ENCODE measurements at regions not wholly inside any gene's neighbourhood (a gene's known extent, or its start where the extent isn't known, plus 50 kb on each side); places are given as distances from the start of the nearest gene placed in this dataset.

GRCh38 chr3:180265551-180265950 lies 228.8 kb upstream of the PEX5L start:
- H3K36me3 ChIP-seq: no peaks in the 10 kb centered on the region
- no peak overlapping the region for H3K4me3 ChIP-seq
- no peak for TF ChIP-seq POLR2A (IDR thresholded peaks at IDR 0.05)
- no peak for TF ChIP-seq POLR2AphosphoS5 (IDR thresholded peaks at IDR 0.05)
- TF ChIP-seq EP300 (IDR thresholded peaks at IDR 0.05; ENCODE audit: low read depth): no peak
- TF ChIP-seq, protein P1, sequence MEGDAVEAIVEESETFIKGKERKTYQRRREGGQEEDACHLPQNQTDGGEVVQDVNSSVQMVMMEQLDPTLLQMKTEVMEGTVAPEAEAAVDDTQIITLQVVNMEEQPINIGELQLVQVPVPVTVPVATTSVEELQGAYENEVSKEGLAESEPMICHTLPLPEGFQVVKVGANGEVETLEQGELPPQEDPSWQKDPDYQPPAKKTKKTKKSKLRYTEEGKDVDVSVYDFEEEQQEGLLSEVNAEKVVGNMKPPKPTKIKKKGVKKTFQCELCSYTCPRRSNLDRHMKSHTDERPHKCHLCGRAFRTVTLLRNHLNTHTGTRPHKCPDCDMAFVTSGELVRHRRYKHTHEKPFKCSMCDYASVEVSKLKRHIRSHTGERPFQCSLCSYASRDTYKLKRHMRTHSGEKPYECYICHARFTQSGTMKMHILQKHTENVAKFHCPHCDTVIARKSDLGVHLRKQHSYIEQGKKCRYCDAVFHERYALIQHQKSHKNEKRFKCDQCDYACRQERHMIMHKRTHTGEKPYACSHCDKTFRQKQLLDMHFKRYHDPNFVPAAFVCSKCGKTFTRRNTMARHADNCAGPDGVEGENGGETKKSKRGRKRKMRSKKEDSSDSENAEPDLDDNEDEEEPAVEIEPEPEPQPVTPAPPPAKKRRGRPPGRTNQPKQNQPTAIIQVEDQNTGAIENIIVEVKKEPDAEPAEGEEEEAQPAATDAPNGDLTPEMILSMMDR (IDR thresholded peaks at IDR 0.05): no peak
- H3K27ac ChIP-seq: no peak overlapping the region
- intact Hi-C loops (cut with DNase I; ENCODE audit: low total_unique reads) (no loop called here), in situ Hi-C loops (cut with MboI; ENCODE audit: low pct_ligation_motif_present in 1 of 4, low pct_unique_long_range_greater_than_20kb in 1 of 4, low sequenced_read_pairs in 3 of 4) (no loop called here)
- peaks cover 5 to 11% of the 10 kb centered on the region in 2 donors for H3K9me3 ChIP-seq
- H3K27me3 ChIP-seq: no peaks in the 10 kb centered on the region
- no peak for DNase-seq
- no peaks in the 10 kb centered on the region for H3K4me1 ChIP-seq

DNA sequence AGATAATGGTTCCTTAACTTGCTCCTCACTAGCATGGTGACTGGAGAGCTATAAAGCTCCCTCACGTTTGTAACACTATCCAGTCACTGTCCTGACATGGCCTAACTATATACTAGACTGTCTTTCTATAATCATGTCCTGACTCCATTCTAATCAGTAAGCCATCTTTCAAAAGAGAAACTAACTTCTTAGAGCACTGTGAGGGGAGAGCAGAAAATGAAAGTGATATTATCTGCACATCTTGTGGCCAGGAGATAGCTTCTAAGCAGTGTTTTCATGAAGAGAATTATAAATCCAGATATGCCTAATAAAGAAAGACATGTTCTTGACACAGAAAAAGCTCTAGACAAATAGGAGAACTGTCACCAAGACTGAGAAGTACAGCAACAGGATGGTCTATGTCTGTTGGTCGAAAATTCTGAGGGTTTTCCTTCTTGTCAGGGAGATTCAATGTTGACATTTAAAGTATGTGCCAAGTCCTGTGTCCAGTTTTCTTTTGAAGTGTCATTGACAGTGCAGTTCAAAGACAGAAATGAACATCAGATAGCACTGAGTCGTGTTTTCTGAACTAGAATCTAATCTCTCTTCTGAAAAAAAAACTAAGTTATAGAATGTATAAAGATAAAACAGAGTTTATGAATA lies 230.6 kb upstream of the PEX5L start:
- Histone ChIP-seq H3K36me3 (no peaks in the 10 kb centered on the region), H3K4me3 (no peak overlapping the region), H3K27me3 (no peaks in the 10 kb centered on the region), H3K27ac (no peak overlapping the region), H3K4me1 (no peaks in the 10 kb centered on the region), H3K9me3 (no peaks in the 10 kb centered on the region)
- intact Hi-C loops (cut with DNase I; ENCODE audit: low total_unique reads): no loop called here
- TF ChIP-seq, protein P1 (IDR thresholded peaks at IDR 0.05): no peak
- no peak for TF ChIP-seq POLR2A (IDR thresholded peaks at IDR 0.05)
- no peak for TF ChIP-seq EP300 (IDR thresholded peaks at IDR 0.05; ENCODE audit: low read depth)
- TF ChIP-seq POLR2AphosphoS5 (IDR thresholded peaks at IDR 0.05): no peak
- no peak for DNase-seq
- 35 to 44% methylated on average over 2 to 3 of the region's 3 CpGs for WGBS, 2 donors (ENCODE audit: low coverage in 1 of 2)
- in situ Hi-C loops (cut with MboI; ENCODE audit: low pct_ligation_motif_present in 1 of 4, low pct_unique_long_range_greater_than_20kb in 1 of 4, low sequenced_read_pairs in 3 of 4): no loop called here

DNA sequence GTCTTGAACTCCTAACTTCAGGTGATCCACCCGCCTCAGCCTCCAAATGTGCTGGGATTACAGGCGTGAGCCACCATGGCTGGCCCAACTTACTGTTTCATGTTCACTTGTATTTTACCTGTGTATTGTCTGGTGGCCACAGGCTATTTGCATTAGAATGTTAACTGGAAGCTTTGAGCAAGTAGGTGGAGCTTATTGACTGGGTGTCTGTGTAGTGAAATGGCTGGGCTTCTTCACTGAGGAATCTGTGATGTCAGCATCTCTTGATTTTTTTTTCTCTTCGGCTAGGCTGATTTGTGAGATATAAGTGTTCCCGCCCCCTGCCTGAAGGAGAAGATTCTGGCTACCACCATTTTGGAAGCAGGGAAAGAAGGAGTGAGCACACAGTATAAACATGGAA lies 237.8 kb upstream of the PEX5L start:
- WGBS, 2 donors (ENCODE audit: low coverage in 1 of 2): 80 to 88% methylated on average over 1 to 4 of the region's 4 CpGs
- Histone ChIP-seq H3K27ac (no peak overlapping the region), H3K36me3 (no peaks in the 10 kb centered on the region), H3K27me3 (no peaks in the 10 kb centered on the region), H3K4me1 (no peaks in the 10 kb centered on the region), H3K4me3 (no peak overlapping the region), H3K9me3 (no peaks in the 10 kb centered on the region)
- no peak for DNase-seq
- intact Hi-C loops (cut with DNase I; ENCODE audit: low total_unique reads): no loop called here
- TF ChIP-seq POLR2A (IDR thresholded peaks at IDR 0.05): no peak
- TF ChIP-seq POLR2AphosphoS5 (IDR thresholded peaks at IDR 0.05): no peak
- TF ChIP-seq, protein P1 (IDR thresholded peaks at IDR 0.05): no peak
- no peak for TF ChIP-seq EP300 (IDR thresholded peaks at IDR 0.05; ENCODE audit: low read depth)
- in situ Hi-C loops (cut with MboI; ENCODE audit: low pct_ligation_motif_present in 1 of 4, low pct_unique_long_range_greater_than_20kb in 1 of 4, low sequenced_read_pairs in 3 of 4): no loop called here

- intact Hi-C loops (cut with DNase I; ENCODE audit: low total_unique reads) (loop anchor here (5.0 kb wide), 1 partner anchor 742 kb away; no protein-coding TSS in a partner anchor), in situ Hi-C loops (cut with MboI; ENCODE audit: low pct_ligation_motif_present in 1 of 4, low pct_unique_long_range_greater_than_20kb in 1 of 4, low sequenced_read_pairs in 3 of 4) (no loop called here)
- Histone ChIP-seq H3K27me3 (no peaks in the 10 kb centered on the region), H3K27ac (no peak overlapping the region), H3K36me3 (no peaks in the 10 kb centered on the region), H3K9me3 (no peaks in the 10 kb centered on the region), H3K4me1 (no peaks in the 10 kb centered on the region), H3K4me3 (no peak overlapping the region)
- WGBS, 2 donors (ENCODE audit: low coverage in 1 of 2): 56 to 69% methylated on average over 2 of the region's 2 CpGs
- TF ChIP-seq POLR2AphosphoS5 (IDR thresholded peaks at IDR 0.05) (no peak), EP300 (IDR thresholded peaks at IDR 0.05; ENCODE audit: low read depth) (no peak), POLR2A (IDR thresholded peaks at IDR 0.05) (no peak)
- TF ChIP-seq, protein P1 (IDR thresholded peaks at IDR 0.05): no peak
- DNase-seq: no peak
Measured at GRCh38 chr3:180275176-180275575, 238.4 kb upstream of the PEX5L start.
